ENCODE measurements at regions not wholly inside any gene's neighbourhood (a gene's known extent, or its start where the extent isn't known, plus 50 kb on each side); places are given as distances from the start of the nearest gene placed in this dataset.

DNA sequence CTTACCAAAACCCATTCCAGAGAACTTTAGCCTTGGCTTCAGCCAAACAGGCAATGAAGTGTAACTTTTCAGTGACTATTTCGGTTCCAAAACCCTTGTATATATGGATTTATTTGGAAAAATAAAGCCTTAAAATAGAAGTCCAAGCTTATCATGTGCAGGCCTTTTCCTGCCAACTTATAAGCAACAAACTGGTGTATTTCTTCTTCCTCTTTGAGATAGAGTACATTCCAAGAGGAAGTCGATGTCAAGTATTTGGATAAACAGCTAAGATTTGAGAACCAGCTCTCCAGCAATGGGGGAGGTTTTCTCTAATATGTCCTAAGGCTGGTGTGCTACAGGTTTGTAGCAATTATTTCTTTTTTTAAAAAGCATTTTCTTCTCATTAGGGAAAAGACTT, 407.8 kb downstream of the DUSP10 start:
- WGBS (ENCODE audit: insufficient coverage): no CpG with 5 or more reads among the region's 2 CpGs
- Histone ChIP-seq H3K27ac (ENCODE audit: low read length) (no peak overlapping the region), H3K27me3 (ENCODE audit: control insufficient read depth, insufficient read depth, low read length) (no peaks in the 10 kb centered on the region), H3K36me3 (ENCODE audit: control insufficient read depth, insufficient read depth, low read length) (no peaks in the 10 kb centered on the region), H3K4me3 (ENCODE audit: low read length) (no peak overlapping the region), H3K9me3 (replicated peaks; ENCODE audit: control insufficient read depth, low read depth, low read length) (peaks cover 5% of the 10 kb centered on the region), H3K4me1 (ENCODE audit: control insufficient read depth, insufficient read depth, low read length) (peaks cover 9% of the 10 kb centered on the region)
- DNase-seq: peak; percentile 41

DNA sequence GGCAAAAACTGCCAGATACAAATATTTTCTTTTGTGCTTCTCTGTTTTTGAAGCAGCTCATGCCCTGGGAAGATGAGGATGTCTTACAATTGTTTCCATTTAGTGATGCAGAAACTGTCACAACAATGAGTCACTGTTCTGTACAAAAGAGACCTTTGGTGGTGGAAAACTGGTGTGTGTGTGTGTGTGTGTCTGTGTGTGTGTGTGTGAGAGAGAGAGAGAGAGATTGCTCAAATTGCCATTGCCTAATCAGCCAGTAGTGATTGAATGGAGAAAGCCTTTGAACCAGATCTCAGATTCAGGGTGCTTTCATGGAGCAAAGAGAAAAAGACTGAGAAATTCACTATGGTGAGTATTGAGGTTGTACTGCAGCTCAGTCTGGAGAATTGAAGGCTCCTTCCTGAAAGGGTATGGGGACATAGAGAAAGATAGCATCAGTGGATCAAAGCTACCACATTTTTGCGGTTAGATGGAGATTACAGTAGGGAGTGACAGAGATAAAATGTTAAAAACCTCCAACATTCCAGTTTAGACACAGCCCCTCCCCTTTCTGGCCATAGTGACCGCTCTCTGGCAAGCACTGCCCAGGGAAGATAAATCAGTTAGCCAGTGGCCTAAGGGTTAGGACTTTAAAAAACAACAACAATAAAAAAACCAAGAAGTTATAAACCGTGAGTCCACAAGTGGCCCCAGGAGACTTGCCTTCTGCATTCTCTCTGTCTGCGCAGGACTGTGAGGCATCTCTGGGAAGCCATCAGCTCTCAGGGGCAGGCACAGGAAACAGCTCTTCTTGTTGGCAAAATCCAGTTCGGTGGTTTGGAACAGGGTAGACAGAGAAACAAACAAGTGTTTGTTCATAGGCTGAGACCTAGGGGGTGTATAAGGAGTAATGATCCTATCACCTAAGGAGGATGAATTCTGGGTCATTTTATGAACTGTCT, 406.5 kb downstream of the DUSP10 start:
- Histone ChIP-seq H3K9me3 (replicated peaks; ENCODE audit: control insufficient read depth, low read depth, low read length) (peaks cover 5% of the 10 kb centered on the region), H3K4me1 (ENCODE audit: control insufficient read depth, insufficient read depth, low read length) (peaks cover 9% of the 10 kb centered on the region), H3K4me3 (ENCODE audit: low read length) (no peak overlapping the region), H3K36me3 (ENCODE audit: control insufficient read depth, insufficient read depth, low read length) (no peaks in the 10 kb centered on the region), H3K27ac (ENCODE audit: low read length) (no peak overlapping the region), H3K27me3 (ENCODE audit: control insufficient read depth, insufficient read depth, low read length) (no peaks in the 10 kb centered on the region)
- 28% methylated on average over 3 of the region's 5 CpGs for WGBS (ENCODE audit: insufficient coverage)
- DNase-seq: peak; percentile 47

DNA sequence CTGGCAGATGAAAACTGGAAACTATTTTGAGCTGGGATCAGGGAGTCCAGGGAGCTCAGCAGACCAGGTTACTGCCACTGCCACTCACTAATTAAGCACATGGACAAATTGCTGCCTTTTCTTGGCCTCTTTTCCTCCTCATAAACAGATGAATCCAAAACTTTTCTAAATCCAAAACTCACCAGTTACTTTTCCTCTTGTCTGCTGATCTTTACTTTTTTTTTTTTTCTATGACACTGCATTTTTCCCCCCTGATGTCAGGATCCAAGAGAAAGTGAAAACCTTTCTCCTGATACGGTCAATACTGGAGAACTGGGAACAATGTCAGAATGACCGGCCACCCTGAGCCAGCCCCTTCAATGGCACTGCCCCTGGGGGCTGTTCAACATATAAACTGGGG, 405.8 kb downstream of the DUSP10 start:
- Histone ChIP-seq H3K9me3 (replicated peaks; ENCODE audit: control insufficient read depth, low read depth, low read length) (peaks cover 5% of the 10 kb centered on the region), H3K27ac (ENCODE audit: low read length) (no peak overlapping the region), H3K4me3 (ENCODE audit: low read length) (no peak overlapping the region), H3K27me3 (ENCODE audit: control insufficient read depth, insufficient read depth, low read length) (no peaks in the 10 kb centered on the region), H3K4me1 (ENCODE audit: control insufficient read depth, insufficient read depth, low read length) (peaks cover 9% of the 10 kb centered on the region), H3K36me3 (ENCODE audit: control insufficient read depth, insufficient read depth, low read length) (no peaks in the 10 kb centered on the region)
- peak; percentile 48 for DNase-seq
- 57% methylated on average over 1 of the region's 2 CpGs for WGBS (ENCODE audit: insufficient coverage)

DNA sequence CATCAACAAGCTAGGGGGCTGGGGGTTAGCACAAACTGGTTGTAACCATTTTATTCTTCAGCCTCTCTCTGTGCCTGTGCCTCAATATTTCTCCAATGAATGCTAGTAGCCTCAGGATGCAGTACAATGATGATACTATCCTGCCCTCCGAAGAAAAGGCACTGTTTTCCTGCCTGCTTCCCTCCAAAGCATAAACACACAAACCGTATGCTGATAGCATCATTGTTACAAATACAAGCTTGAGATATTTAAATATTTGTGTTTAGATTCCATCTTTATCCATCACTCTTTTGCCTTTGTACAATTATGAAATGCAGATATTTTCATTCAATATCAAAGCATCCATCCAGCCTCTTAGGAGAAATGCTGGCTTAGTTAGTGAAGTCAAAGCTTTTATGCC, 404.8 kb downstream of the DUSP10 start:
- DNase-seq: no peak
- H3K4me3 ChIP-seq (ENCODE audit: low read length): no peak overlapping the region
- no peak overlapping the region for H3K27ac ChIP-seq (ENCODE audit: low read length)
- no CpG with 5 or more reads among the region's 2 CpGs for WGBS (ENCODE audit: insufficient coverage)
- no peaks in the 10 kb centered on the region for H3K27me3 ChIP-seq (ENCODE audit: control insufficient read depth, insufficient read depth, low read length)
- peaks cover 9% of the 10 kb centered on the region for H3K4me1 ChIP-seq (ENCODE audit: control insufficient read depth, insufficient read depth, low read length)
- no peaks in the 10 kb centered on the region for H3K36me3 ChIP-seq (ENCODE audit: control insufficient read depth, insufficient read depth, low read length)
- no peaks in the 10 kb centered on the region for H3K9me3 ChIP-seq (replicated peaks; ENCODE audit: control insufficient read depth, low read depth, low read length)

- H3K36me3 ChIP-seq (ENCODE audit: control insufficient read depth, insufficient read depth, low read length): no peaks in the 10 kb centered on the region
- no peak overlapping the region for H3K27ac ChIP-seq (ENCODE audit: low read length)
- H3K4me1 ChIP-seq (ENCODE audit: control insufficient read depth, insufficient read depth, low read length): no peaks in the 10 kb centered on the region
- H3K9me3 ChIP-seq (replicated peaks; ENCODE audit: control insufficient read depth, low read depth, low read length): no peaks in the 10 kb centered on the region
- no peak overlapping the region for H3K4me3 ChIP-seq (ENCODE audit: low read length)
- no peaks in the 10 kb centered on the region for H3K27me3 ChIP-seq (ENCODE audit: control insufficient read depth, insufficient read depth, low read length)
- DNase-seq: peak; percentile 25
Observed at GRCh38 chr1:221343136-221343535, 398.8 kb downstream of the DUSP10 start.

DNA sequence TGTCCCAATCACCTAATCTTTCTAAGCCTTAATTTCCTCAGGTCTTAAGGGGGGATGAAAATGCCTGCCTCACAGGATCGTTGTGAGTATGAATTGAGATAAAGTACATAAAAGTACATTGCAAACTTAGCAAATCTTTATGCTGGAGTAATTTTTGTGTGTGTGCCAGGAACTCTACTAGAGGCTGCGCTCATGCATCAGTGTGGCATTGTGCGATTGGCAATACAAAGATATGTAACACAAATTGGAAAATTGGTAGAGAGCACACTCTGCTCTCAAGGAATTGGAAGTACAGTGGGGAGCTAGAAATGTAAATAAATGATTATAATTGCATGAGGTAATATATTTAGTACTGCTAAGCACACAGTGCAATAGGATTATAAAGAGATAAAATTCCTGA, 398.3 kb downstream of the DUSP10 start:
- peak; percentile 14 for DNase-seq
- Histone ChIP-seq H3K36me3 (ENCODE audit: control insufficient read depth, insufficient read depth, low read length) (no peaks in the 10 kb centered on the region), H3K4me1 (ENCODE audit: control insufficient read depth, insufficient read depth, low read length) (no peaks in the 10 kb centered on the region), H3K4me3 (ENCODE audit: low read length) (no peak overlapping the region), H3K27me3 (ENCODE audit: control insufficient read depth, insufficient read depth, low read length) (no peaks in the 10 kb centered on the region), H3K27ac (ENCODE audit: low read length) (no peak overlapping the region), H3K9me3 (replicated peaks; ENCODE audit: control insufficient read depth, low read depth, low read length) (no peaks in the 10 kb centered on the region)
- WGBS (ENCODE audit: insufficient coverage): no CpG with 5 or more reads among the region's 3 CpGs

DNA sequence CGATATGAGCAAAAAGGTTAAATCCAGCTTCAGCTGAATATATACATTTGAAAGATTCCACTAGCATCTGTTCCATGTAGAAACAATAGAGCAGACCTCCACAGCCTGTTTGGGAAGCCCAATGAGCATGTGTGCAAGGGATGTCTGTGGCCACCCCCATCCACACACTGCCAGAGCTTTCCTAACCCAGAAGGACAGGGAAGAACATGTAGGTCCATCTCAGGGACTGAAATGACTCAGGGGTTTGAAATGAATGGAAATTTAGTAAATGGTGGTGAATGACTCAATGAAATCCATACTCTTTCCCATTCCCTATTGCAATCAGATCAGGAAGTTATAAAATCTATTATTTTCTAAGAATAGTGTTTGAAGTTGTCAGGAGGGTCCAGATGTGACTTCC, 397.2 kb downstream of the DUSP10 start:
- no CpG with 5 or more reads among the region's 1 CpG for WGBS (ENCODE audit: insufficient coverage)
- Histone ChIP-seq H3K36me3 (ENCODE audit: control insufficient read depth, insufficient read depth, low read length) (no peaks in the 10 kb centered on the region), H3K4me1 (ENCODE audit: control insufficient read depth, insufficient read depth, low read length) (no peaks in the 10 kb centered on the region), H3K27me3 (ENCODE audit: control insufficient read depth, insufficient read depth, low read length) (no peaks in the 10 kb centered on the region), H3K9me3 (replicated peaks; ENCODE audit: control insufficient read depth, low read depth, low read length) (no peaks in the 10 kb centered on the region), H3K27ac (ENCODE audit: low read length) (no peak overlapping the region), H3K4me3 (ENCODE audit: low read length) (no peak overlapping the region)
- no peak for DNase-seq

DNA sequence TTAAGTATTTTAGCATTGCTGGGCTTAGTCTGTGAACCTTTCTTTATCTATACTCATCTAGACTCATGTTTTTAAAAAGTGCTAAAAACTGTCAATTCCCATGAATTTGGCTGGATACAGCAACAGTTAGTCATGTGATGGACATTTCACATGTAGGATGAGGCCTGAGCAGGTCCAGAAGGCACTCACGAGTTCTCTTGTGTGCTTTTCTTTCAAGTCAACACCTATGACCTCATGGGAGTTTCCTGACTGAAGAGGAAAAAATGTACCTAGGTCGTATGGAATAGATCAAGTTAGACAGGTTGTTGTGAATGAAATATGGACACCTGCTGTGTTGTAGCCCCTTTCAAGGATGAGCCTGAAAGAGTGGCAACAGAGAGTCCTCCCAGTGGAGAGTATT, 394.2 kb downstream of the DUSP10 start:
- H3K4me1 ChIP-seq (ENCODE audit: control insufficient read depth, insufficient read depth, low read length): no peaks in the 10 kb centered on the region
- whole genome bisulfite sequencing (ENCODE audit: insufficient coverage): 38% methylated on average over 1 of the region's 2 CpGs
- no peaks in the 10 kb centered on the region for H3K9me3 ChIP-seq (replicated peaks; ENCODE audit: control insufficient read depth, low read depth, low read length)
- no peaks in the 10 kb centered on the region for H3K27me3 ChIP-seq (ENCODE audit: control insufficient read depth, insufficient read depth, low read length)
- DNase-seq: no peak
- no peak overlapping the region for H3K4me3 ChIP-seq (ENCODE audit: low read length)
- no peaks in the 10 kb centered on the region for H3K36me3 ChIP-seq (ENCODE audit: control insufficient read depth, insufficient read depth, low read length)
- no peak overlapping the region for H3K27ac ChIP-seq (ENCODE audit: low read length)

DNA sequence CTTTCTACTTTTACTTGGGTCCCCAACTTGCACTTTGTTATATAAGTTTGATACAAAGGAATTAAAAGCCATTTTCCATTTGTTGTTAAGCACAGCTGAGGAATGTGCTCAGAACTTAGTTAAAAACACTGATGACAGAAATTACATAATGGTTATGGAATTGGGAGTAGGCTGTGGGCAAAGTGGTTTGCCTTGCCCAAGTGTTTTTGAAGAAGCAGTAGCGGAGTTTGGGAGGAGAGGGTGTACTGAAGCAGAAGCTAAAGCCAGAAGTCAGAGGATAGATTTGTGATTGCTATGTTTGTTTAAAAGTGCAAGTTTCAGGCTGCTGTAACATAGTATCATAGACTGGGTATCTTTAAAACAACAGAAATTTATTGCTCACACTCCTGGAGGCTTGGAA, 391.8 kb downstream of the DUSP10 start:
- Histone ChIP-seq H3K27me3 (ENCODE audit: control insufficient read depth, insufficient read depth, low read length) (no peaks in the 10 kb centered on the region), H3K9me3 (replicated peaks; ENCODE audit: control insufficient read depth, low read depth, low read length) (no peaks in the 10 kb centered on the region), H3K4me3 (ENCODE audit: low read length) (no peak overlapping the region), H3K27ac (ENCODE audit: low read length) (no peak overlapping the region), H3K36me3 (ENCODE audit: control insufficient read depth, insufficient read depth, low read length) (no peaks in the 10 kb centered on the region), H3K4me1 (ENCODE audit: control insufficient read depth, insufficient read depth, low read length) (no peaks in the 10 kb centered on the region)
- WGBS (ENCODE audit: insufficient coverage): 80% methylated on average over 1 of the region's 1 CpG
- DNase-seq: no peak

DNA sequence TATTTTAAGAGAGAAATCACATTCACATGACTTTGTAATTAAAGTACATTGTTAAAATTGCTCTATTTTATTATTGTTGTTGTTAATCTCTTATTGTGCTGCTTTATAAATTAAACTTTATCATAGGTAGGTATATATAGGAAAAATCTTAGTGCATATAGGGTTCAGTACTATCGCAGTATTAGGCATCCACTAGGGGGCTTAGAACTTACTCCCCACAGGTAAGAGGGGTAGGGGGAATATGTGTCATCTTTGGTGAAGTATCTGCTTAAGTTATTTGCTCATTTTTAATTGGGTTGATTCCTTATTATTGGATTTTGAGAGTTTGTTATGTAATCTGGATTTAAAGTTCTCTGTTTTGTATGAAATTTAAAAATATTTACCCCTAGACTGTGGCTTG, 385.2 kb downstream of the DUSP10 start:
- Histone ChIP-seq H3K4me1 (ENCODE audit: control insufficient read depth, insufficient read depth, low read length) (no peaks in the 10 kb centered on the region), H3K9me3 (replicated peaks; ENCODE audit: control insufficient read depth, low read depth, low read length) (no peaks in the 10 kb centered on the region), H3K4me3 (ENCODE audit: low read length) (no peak overlapping the region), H3K36me3 (ENCODE audit: control insufficient read depth, insufficient read depth, low read length) (no peaks in the 10 kb centered on the region), H3K27me3 (ENCODE audit: control insufficient read depth, insufficient read depth, low read length) (no peaks in the 10 kb centered on the region), H3K27ac (ENCODE audit: low read length) (no peak overlapping the region)
- WGBS (ENCODE audit: insufficient coverage): no CpG with 5 or more reads among the region's 1 CpG
- no peak for DNase-seq

DNA sequence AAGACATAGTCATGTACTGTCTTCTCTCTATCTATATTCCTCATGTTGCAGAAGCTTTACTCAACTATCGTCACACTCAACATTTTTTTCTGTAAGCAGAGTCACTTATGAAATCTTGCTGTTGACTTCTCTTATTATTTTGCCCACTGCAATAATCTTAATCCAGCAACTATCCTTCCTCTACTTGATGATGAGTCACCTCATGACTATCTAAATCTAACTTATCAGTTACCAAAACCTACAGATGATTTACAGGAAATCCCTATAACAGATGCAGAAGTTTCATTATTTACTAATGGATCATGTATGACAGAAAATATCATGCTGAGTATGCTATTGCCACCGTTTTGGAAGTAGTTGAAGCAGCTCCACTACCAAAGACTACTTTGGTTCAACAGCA, 378.9 kb downstream of the DUSP10 start:
- Histone ChIP-seq H3K9me3 (replicated peaks; ENCODE audit: control insufficient read depth, low read depth, low read length) (no peaks in the 10 kb centered on the region), H3K27ac (ENCODE audit: low read length) (no peak overlapping the region), H3K36me3 (ENCODE audit: control insufficient read depth, insufficient read depth, low read length) (no peaks in the 10 kb centered on the region), H3K4me3 (ENCODE audit: low read length) (no peak overlapping the region), H3K4me1 (ENCODE audit: control insufficient read depth, insufficient read depth, low read length) (no peaks in the 10 kb centered on the region), H3K27me3 (ENCODE audit: control insufficient read depth, insufficient read depth, low read length) (no peaks in the 10 kb centered on the region)
- DNase-seq: no peak
- no CpG with 5 or more reads among the region's 2 CpGs for WGBS (ENCODE audit: insufficient coverage)
